ENCODE measurements at regions not wholly inside any gene's neighbourhood (a gene's known extent, or its start where the extent isn't known, plus 50 kb on each side); places are given as distances from the start of the nearest gene placed in this dataset.
"Not testable (repeated sequence)": the region's sequence is repeated elsewhere in the genome, so short reads cannot be mapped to it uniquely, and the experiment has no call there.

GRCh38 chr6:27544612-27545260 lies 71.8 kb upstream of the ZNF184 start:
- Histone ChIP-seq H3K27me3 (ENCODE audit: control insufficient read depth, insufficient read depth, low read length) (peaks cover 4% of the 10 kb centered on the region; the same call in 1 of the 2 replicates), H3K4me3 (ENCODE audit: low read depth, low read length) (peak overlapping the region; percentile 90), H3K9ac (ENCODE audit: low read depth, low read length) (peak overlapping the region; percentile 56; the same call in 1 of the 2 replicates), H3K4me1 (ENCODE audit: control insufficient read depth, insufficient read depth, low read length) (0 out of 2 replicates have a peak, but pooled peaks cover 2% of the 10 kb centered on the region), H3K9me3 (ENCODE audit: control insufficient read depth, insufficient read depth, low read length) (no peaks in the 10 kb centered on the region), H3K36me3 (ENCODE audit: control insufficient read depth, insufficient read depth, low read length) (no peaks in the 10 kb centered on the region), H3K27ac (ENCODE audit: low read depth, low read length) (no peak overlapping the region)

DNA sequence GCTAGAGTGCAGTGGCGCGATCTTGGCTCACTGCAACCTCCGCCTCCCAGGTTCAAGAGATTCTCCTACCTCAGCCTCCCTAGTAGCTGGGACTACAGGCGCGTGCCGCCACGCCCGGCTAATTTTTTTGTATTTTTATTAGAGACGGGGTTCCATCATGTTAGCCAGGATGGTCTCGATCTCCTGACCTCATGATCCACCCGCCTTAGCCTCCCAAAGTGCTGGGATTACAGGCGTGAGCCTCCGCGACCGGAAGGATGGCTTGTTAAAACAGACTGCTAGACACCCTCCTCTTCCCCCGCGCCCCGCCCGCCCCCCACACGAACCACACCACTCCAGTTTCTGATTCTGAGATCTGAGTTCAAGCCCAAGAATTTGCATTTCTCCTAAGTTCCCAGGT lies 71.2 kb upstream of the ZNF184 start:
- Histone ChIP-seq H3K4me3 (ENCODE audit: low read depth, low read length) (peak overlapping the region; percentile 90), H3K9ac (ENCODE audit: low read depth, low read length) (peak overlapping the region; percentile 56; the same call in 1 of the 2 replicates)
- H3K9me3 ChIP-seq (ENCODE audit: control insufficient read depth, insufficient read depth, low read length); H3K27ac ChIP-seq (ENCODE audit: low read depth, low read length); H3K27me3 ChIP-seq (ENCODE audit: control insufficient read depth, insufficient read depth, low read length); H3K4me1 ChIP-seq (ENCODE audit: control insufficient read depth, insufficient read depth, low read length); H3K36me3 ChIP-seq (ENCODE audit: control insufficient read depth, insufficient read depth, low read length): not testable (repeated sequence)

DNA sequence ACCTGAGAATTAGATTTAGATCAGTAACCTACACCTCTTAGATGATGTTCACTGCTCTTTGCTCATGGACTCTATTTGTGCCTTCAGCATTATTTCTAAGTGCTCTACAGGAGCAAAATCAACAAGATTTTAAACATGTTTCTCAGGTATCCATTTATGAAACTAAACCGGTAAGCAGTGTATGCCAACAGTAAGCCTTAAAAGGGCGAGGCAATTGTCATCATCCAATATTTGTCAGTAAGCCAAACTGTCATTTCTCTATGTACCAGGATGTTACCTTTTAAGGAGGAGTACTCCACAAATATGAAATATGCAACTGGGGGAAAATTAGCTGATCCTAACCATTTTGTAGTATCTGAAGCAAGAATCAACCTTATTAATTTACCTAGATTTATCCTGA lies 69.6 kb upstream of the ZNF184 start:
- no peak overlapping the region for H3K9ac ChIP-seq (ENCODE audit: low read depth, low read length)
- no peaks in the 10 kb centered on the region for H3K36me3 ChIP-seq (ENCODE audit: control insufficient read depth, insufficient read depth, low read length)
- H3K4me3 ChIP-seq (ENCODE audit: low read depth, low read length): no peak overlapping the region
- no peaks in the 10 kb centered on the region for H3K9me3 ChIP-seq (ENCODE audit: control insufficient read depth, insufficient read depth, low read length)
- H3K4me1 ChIP-seq (ENCODE audit: control insufficient read depth, insufficient read depth, low read length): 0 out of 2 replicates have a peak, but pooled peaks cover 2% of the 10 kb centered on the region
- peaks cover 4% of the 10 kb centered on the region; the same call in 1 of the 2 replicates for H3K27me3 ChIP-seq (ENCODE audit: control insufficient read depth, insufficient read depth, low read length)
- H3K27ac ChIP-seq (ENCODE audit: low read depth, low read length): no peak overlapping the region

DNA sequence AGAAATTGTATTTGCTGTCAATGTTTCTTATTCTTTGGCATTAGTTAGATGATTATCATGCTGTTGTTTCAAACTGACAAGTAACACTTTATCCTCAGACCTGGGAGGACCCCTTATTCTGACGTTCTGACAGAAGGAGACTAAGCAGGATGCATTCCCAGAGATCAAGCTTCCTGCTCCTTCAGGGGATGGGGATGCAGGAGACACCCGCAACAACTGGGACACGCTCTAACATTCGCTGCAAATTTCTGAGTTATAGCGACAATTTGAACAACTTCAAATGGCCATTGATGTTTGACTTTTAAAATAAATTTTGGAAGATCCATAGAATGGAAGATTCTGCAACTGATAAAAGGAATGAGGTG lies 69.0 kb upstream of the ZNF184 start:
- Histone ChIP-seq H3K27ac (ENCODE audit: low read depth, low read length) (no peak overlapping the region), H3K36me3 (ENCODE audit: control insufficient read depth, insufficient read depth, low read length) (no peaks in the 10 kb centered on the region), H3K9ac (ENCODE audit: low read depth, low read length) (no peak overlapping the region), H3K27me3 (ENCODE audit: control insufficient read depth, insufficient read depth, low read length) (peaks cover 4% of the 10 kb centered on the region; the same call in 1 of the 2 replicates), H3K4me3 (ENCODE audit: low read depth, low read length) (peak overlapping the region; percentile 36; the same call in 1 of the 2 replicates), H3K4me1 (ENCODE audit: control insufficient read depth, insufficient read depth, low read length) (0 out of 2 replicates have a peak, but pooled peaks cover 2% of the 10 kb centered on the region), H3K9me3 (ENCODE audit: control insufficient read depth, insufficient read depth, low read length) (no peaks in the 10 kb centered on the region)

GRCh38 chr6:27541212-27541932 lies 68.5 kb upstream of the ZNF184 start:
- H3K4me3 ChIP-seq (ENCODE audit: low read depth, low read length): peak overlapping the region; percentile 36; the same call in 1 of the 2 replicates
- H3K4me1 ChIP-seq (ENCODE audit: control insufficient read depth, insufficient read depth, low read length): 0 out of 2 replicates have a peak, but pooled peaks cover 2% of the 10 kb centered on the region
- peaks cover 4% of the 10 kb centered on the region; the same call in 1 of the 2 replicates for H3K27me3 ChIP-seq (ENCODE audit: control insufficient read depth, insufficient read depth, low read length)
- no peaks in the 10 kb centered on the region for H3K36me3 ChIP-seq (ENCODE audit: control insufficient read depth, insufficient read depth, low read length)
- no peaks in the 10 kb centered on the region for H3K9me3 ChIP-seq (ENCODE audit: control insufficient read depth, insufficient read depth, low read length)
- no peak overlapping the region for H3K27ac ChIP-seq (ENCODE audit: low read depth, low read length)
- no peak overlapping the region for H3K9ac ChIP-seq (ENCODE audit: low read depth, low read length)

- Histone ChIP-seq H3K9ac (ENCODE audit: low read depth, low read length) (no peak overlapping the region), H3K9me3 (ENCODE audit: control insufficient read depth, insufficient read depth, low read length) (no peaks in the 10 kb centered on the region), H3K4me3 (ENCODE audit: low read depth, low read length) (peak overlapping the region; percentile 54), H3K36me3 (ENCODE audit: control insufficient read depth, insufficient read depth, low read length) (no peaks in the 10 kb centered on the region), H3K27me3 (ENCODE audit: control insufficient read depth, insufficient read depth, low read length) (peaks cover 1% of the 10 kb centered on the region; the same call in 1 of the 2 replicates), H3K27ac (ENCODE audit: low read depth, low read length) (no peak overlapping the region), H3K4me1 (ENCODE audit: control insufficient read depth, insufficient read depth, low read length) (0 out of 2 replicates have a peak, but pooled peaks cover 2% of the 10 kb centered on the region)
Measured at GRCh38 chr6:27539551-27539950, 66.6 kb upstream of the ZNF184 start.

DNA sequence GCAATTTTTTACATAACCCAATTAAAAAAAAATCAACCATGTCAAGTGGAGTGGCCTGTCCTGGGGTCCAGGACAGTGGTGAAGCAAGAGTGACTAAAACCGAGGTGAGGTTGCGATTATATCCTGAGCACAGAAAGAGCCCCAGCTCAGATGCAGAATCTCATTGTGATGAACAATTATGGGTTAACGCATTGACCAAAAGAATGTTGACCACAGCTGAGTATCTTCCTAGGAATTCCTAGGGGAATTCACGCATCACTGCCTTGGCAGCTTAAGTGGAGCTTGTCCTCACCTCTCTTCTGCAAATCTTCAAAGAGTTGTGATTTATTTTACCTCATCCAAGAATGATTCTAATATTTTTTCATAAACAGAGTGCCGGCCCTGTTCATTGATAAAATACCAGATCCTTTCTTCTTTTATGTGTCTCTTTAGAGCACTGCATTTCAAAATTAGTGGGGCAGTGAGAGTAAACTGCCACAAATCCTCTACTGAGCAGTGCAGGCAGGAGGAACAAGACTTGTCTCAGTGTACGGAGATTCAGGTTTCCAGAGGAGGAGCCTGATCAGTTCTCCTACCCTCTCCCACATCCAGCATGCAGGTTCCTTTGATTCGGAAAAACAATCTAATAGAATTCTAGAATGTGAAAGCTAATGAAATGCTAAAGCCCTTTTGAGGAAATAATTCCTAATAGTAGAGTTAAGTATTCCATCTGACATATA lies 60.1 kb upstream of the ZNF184 start:
- Histone ChIP-seq H3K9ac (ENCODE audit: low read depth, low read length) (no peak overlapping the region), H3K4me1 (ENCODE audit: control insufficient read depth, insufficient read depth, low read length) (no peaks in the 10 kb centered on the region), H3K27me3 (ENCODE audit: control insufficient read depth, insufficient read depth, low read length) (no peaks in the 10 kb centered on the region), H3K4me3 (ENCODE audit: low read depth, low read length) (no peak overlapping the region), H3K27ac (ENCODE audit: low read depth, low read length) (peak overlapping the region; percentile 1), H3K9me3 (ENCODE audit: control insufficient read depth, insufficient read depth, low read length) (no peaks in the 10 kb centered on the region), H3K36me3 (ENCODE audit: control insufficient read depth, insufficient read depth, low read length) (no peaks in the 10 kb centered on the region)

GRCh38 chr6:27531772-27532459 lies 59.0 kb upstream of the ZNF184 start:
- Histone ChIP-seq H3K4me1 (ENCODE audit: control insufficient read depth, insufficient read depth, low read length) (no peaks in the 10 kb centered on the region), H3K27me3 (ENCODE audit: control insufficient read depth, insufficient read depth, low read length) (no peaks in the 10 kb centered on the region), H3K27ac (ENCODE audit: low read depth, low read length) (no peak overlapping the region), H3K4me3 (ENCODE audit: low read depth, low read length) (no peak overlapping the region), H3K9ac (ENCODE audit: low read depth, low read length) (no peak overlapping the region), H3K9me3 (ENCODE audit: control insufficient read depth, insufficient read depth, low read length) (no peaks in the 10 kb centered on the region), H3K36me3 (ENCODE audit: control insufficient read depth, insufficient read depth, low read length) (no peaks in the 10 kb centered on the region)

GRCh38 chr6:27529796-27530195 lies 56.9 kb upstream of the ZNF184 start:
- H3K9ac ChIP-seq (ENCODE audit: low read depth, low read length); H3K9me3 ChIP-seq (ENCODE audit: control insufficient read depth, insufficient read depth, low read length); H3K27me3 ChIP-seq (ENCODE audit: control insufficient read depth, insufficient read depth, low read length): not testable (repeated sequence)

GRCh38 chr6:27528714-27529113 lies 55.8 kb upstream of the ZNF184 start:
- Histone ChIP-seq H3K27me3 (ENCODE audit: control insufficient read depth, insufficient read depth, low read length) (no peaks in the 10 kb centered on the region), H3K4me1 (ENCODE audit: control insufficient read depth, insufficient read depth, low read length) (no peaks in the 10 kb centered on the region), H3K9me3 (ENCODE audit: control insufficient read depth, insufficient read depth, low read length) (no peaks in the 10 kb centered on the region), H3K9ac (ENCODE audit: low read depth, low read length) (no peak overlapping the region), H3K27ac (ENCODE audit: low read depth, low read length) (no peak overlapping the region), H3K4me3 (ENCODE audit: low read depth, low read length) (no peak overlapping the region), H3K36me3 (ENCODE audit: control insufficient read depth, insufficient read depth, low read length) (no peaks in the 10 kb centered on the region)

More at GRCh38 chr6:27529796-27530195, 56.9 kb upstream of the ZNF184 start:
- not testable (repeated sequence) for H3K36me3 ChIP-seq (ENCODE audit: control insufficient read depth, insufficient read depth, low read length); H3K27ac ChIP-seq (ENCODE audit: low read depth, low read length); H3K4me3 ChIP-seq (ENCODE audit: low read depth, low read length); H3K4me1 ChIP-seq (ENCODE audit: control insufficient read depth, insufficient read depth, low read length)

Measured in HUES48 (cell line).